Esophagus squamous epithelium (tissue), 4 donors: ENCODE measurements at regions not wholly inside any gene's neighbourhood (a gene's known extent, or its start where the extent isn't known, plus 50 kb on each side); places are given as distances from the start of the nearest gene placed in this dataset.

Experiments
- CTCF ChIP-seq, 6 experiments: fragments of 450-650 bp in 4 of 6; fragments of 200-600 bp in 2 of 6; sonication (generic) in 2 of 6; IDR thresholded peaks; one replicate each; pipeline ENCODE4 v1.5.1; 2016 to 2019; ENCODE audit warnings: antibody characterized with exemption in 6 of 6, mild to moderate bottlenecking in 4 of 6, moderate library complexity in 4 of 6
- POLR2A ChIP-seq, 4 donors: fragments of 450-650 bp; IDR thresholded peaks; one replicate each; pipeline ENCODE4 v1.6.1; 2017; ENCODE audit warnings: antibody characterized with exemption in 4 of 4, mild to moderate bottlenecking in 4 of 4, moderate library complexity in 3 of 4

GRCh38 chr5:167217097-167217743 is 1074.2 kb upstream of the WWC1 start:
- no peak for TF ChIP-seq CTCF (IDR thresholded peaks at IDR 0.05)
- no peak for TF ChIP-seq POLR2A (IDR thresholded peaks at IDR 0.05)
